ENCODE measurements at regions not wholly inside any gene's neighbourhood (a gene's known extent, or its start where the extent isn't known, plus 50 kb on each side); places are given as distances from the start of the nearest gene placed in this dataset.

GRCh38 chr6:18326980-18327379 lies 60.2 kb upstream of the RNF144B start (continued):
- no peak for TF ChIP-seq ZBTB33 (IDR thresholded peaks at IDR 0.05; ENCODE audit: extremely low read depth, insufficient replicate concordance, low read length)
- TF ChIP-seq SIN3A (IDR thresholded peaks at IDR 0.05; ENCODE audit: low read depth), result no peak
- TF ChIP-seq YY1 (IDR thresholded peaks at IDR 0.05; ENCODE audit: extremely low read depth, insufficient replicate concordance, low read depth, low read length), result no peak
- TF ChIP-seq SP1 (IDR thresholded peaks at IDR 0.05; ENCODE audit: low read depth), result no peak
- no peak for TF ChIP-seq MAX (IDR thresholded peaks at IDR 0.05)
- no peak for TF ChIP-seq CEBPB (IDR thresholded peaks at IDR 0.05; ENCODE audit: low read depth)
- TF ChIP-seq ZFX (IDR thresholded peaks at IDR 0.05), result no peak
- TF ChIP-seq ZNF274 (IDR thresholded peaks at IDR 0.05; ENCODE audit: low read depth, low read length), result no peak
- no peak for TF ChIP-seq JUND (IDR thresholded peaks at IDR 0.05)
- no peak for TF ChIP-seq POLR2A (IDR thresholded peaks at IDR 0.05; ENCODE audit: borderline replicate concordance, extremely low read depth, insufficient read depth, insufficient read length)
- no peak for TF ChIP-seq POLR2AphosphoS5 (IDR thresholded peaks at IDR 0.05; ENCODE audit: low read depth, low read length)
- TF ChIP-seq EZH2 (IDR thresholded peaks at IDR 0.05), result no peak
- no peak for TF ChIP-seq EGR1 (IDR thresholded peaks at IDR 0.05; ENCODE audit: low read depth)

GRCh38 chr6:18326001-18326400 lies 61.1 kb upstream of the RNF144B start:
- no peak overlapping the region for H3K4me2 ChIP-seq (ENCODE audit: low read length)
- no peak for ATAC-seq
- CTCF ChIA-PET, result interaction anchor here (0.7 kb wide), 1 partner anchor 698 kb away, joined by 3 read pairs; no protein-coding TSS in a partner anchor

More at GRCh38 chr6:18326001-18326400, 61.1 kb upstream of the RNF144B start:
- H2AFZ ChIP-seq (ENCODE audit: low read depth, low read length, poor library complexity, severe bottlenecking), result no peak overlapping the region
- BruUV-seq (replicated peaks), result no TSS peak
- no peaks in the 10 kb centered on the region for H3K27me3 ChIP-seq (ENCODE audit: insufficient read depth, low read length)
- no peaks in the 10 kb centered on the region for H3K36me3 ChIP-seq (ENCODE audit: control insufficient read depth in 1 of 2, insufficient read depth in 2 of 2, low read length in 2 of 2)
- H3K79me2 ChIP-seq (ENCODE audit: insufficient read depth, low read length), result no peaks in the 10 kb centered on the region
- H3K27ac ChIP-seq (ENCODE audit: low read depth, low read length), result no peak overlapping the region
- ChIA-PET POLR2A (no interaction called here), RAD21 (ENCODE audit: low non-redundant PET in 1 of 2, low total read pairs in 2 of 2, uncharacterized antibody in 2 of 2, unreplicated experiment in 2 of 2) (no interaction called here)
- no peak overlapping the region for H3K4me3 ChIP-seq (replicated peaks in 1 of 2; ENCODE audit: low read depth in 1 of 2, low read length in 2 of 2)
- H3K9ac ChIP-seq (ENCODE audit: low read length), result no peak overlapping the region
- no peaks in the 10 kb centered on the region for H3K9me2 ChIP-seq (ENCODE audit: insufficient read depth)
- no peak for TF ChIP-seq ZBTB33 (IDR thresholded peaks at IDR 0.05; ENCODE audit: extremely low read depth, insufficient replicate concordance, low read length)
- no peak for TF ChIP-seq EZH2phosphoT487 (IDR thresholded peaks at IDR 0.05; ENCODE audit: borderline replicate concordance)
- TF ChIP-seq SIN3A (IDR thresholded peaks at IDR 0.05; ENCODE audit: low read depth), result no peak
- TF ChIP-seq ZNF274 (IDR thresholded peaks at IDR 0.05; ENCODE audit: low read depth, low read length), result no peak
- TF ChIP-seq ELF1 (IDR thresholded peaks at IDR 0.05; ENCODE audit: borderline replicate concordance, low read depth), result no peak
- TF ChIP-seq CEBPB (IDR thresholded peaks at IDR 0.05; ENCODE audit: low read depth), result no peak
- no peak for TF ChIP-seq POLR2A (IDR thresholded peaks at IDR 0.05; ENCODE audit: borderline replicate concordance, extremely low read depth, insufficient read depth, insufficient read length)
- no peak for TF ChIP-seq SP1 (IDR thresholded peaks at IDR 0.05; ENCODE audit: low read depth)
- no peak for TF ChIP-seq FOSL1 (IDR thresholded peaks at IDR 0.05; ENCODE audit: low read depth)
- TF ChIP-seq RAD21 (IDR thresholded peaks at IDR 0.05; ENCODE audit: low read depth), result no peak
- no peak for TF ChIP-seq REST (IDR thresholded peaks at IDR 0.05; ENCODE audit: low read depth)
- TF ChIP-seq POLR2AphosphoS5 (IDR thresholded peaks at IDR 0.05; ENCODE audit: low read depth, low read length), result no peak
- H3K9me3 ChIP-seq (ENCODE audit: control insufficient read depth in 1 of 2, insufficient read depth in 1 of 2, low read depth in 1 of 2, low read length in 2 of 2), result no peaks in the 10 kb centered on the region
- H4K20me1 ChIP-seq (ENCODE audit: insufficient read depth), result no peaks in the 10 kb centered on the region
- DNase-seq (ENCODE audit: low read depth, low spot score), result no peak
- no peaks in the 10 kb centered on the region for H3K4me1 ChIP-seq (ENCODE audit: control insufficient read depth in 1 of 2, insufficient read depth in 2 of 2, low read length in 2 of 2)
- intact Hi-C loops (cut with micrococcal nuclease), result loop anchor here (10.0 kb wide), 1 partner anchor 1729 kb away; no protein-coding TSS in a partner anchor
